Keratinocyte (primary cell): ENCODE measurements at regions not wholly inside any gene's neighbourhood (a gene's known extent, or its start where the extent isn't known, plus 50 kb on each side); places are given as distances from the start of the nearest gene placed in this dataset.

Experiments
- CTCF ChIP-seq, 3 experiments: IDR thresholded peaks in 1 of 3; conservative IDR thresholded peaks in 1 of 3; optimal IDR thresholded peaks in 1 of 3; 2 replicates in 2 of 3; 3 replicates in 1 of 3; pipeline versions ENCODE3 to v1.5.1; 2011; ENCODE audit warnings: low read length in 3 of 3, mild to moderate bottlenecking in 3 of 3, moderate library complexity in 2 of 3, control low read depth in 1 of 3, inconsistent platforms in 1 of 3; ENCODE audit not compliant: insufficient read depth in 2 of 3; ENCODE audit errors: extremely low read depth in 1 of 3
- EZH2 ChIP-seq: IDR thresholded peaks from one replicate; pipeline ENCODE4 v1.6.1; 2012; ENCODE audit warnings: inconsistent platforms, mild to moderate bottlenecking, low read length, moderate library complexity

DNA sequence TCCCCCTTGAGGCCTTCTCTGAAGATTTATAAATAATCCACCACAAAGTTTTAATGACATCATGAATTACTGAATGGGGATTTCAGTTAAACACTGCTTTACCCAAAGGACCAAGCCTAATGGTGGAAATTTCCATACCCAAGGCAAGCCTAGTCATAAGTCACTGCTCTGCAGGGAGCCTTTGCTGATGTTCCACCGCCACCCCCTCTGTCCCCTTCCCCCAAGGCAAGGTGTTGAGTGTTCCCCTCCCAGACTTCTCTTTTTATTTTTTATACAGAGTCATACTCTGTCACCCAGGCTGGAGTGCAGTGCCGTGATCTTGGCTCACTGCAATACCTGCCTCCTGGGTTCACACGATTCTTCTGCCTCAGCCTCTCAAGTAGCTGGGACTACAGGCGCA is 76.4 kb upstream of the FUNDC1 start:
- TF ChIP-seq CTCF (optimal IDR thresholded peaks at IDR 0.05 in 1 of 3, IDR thresholded peaks at IDR 0.05 in 1 of 3, conservative IDR thresholded peaks at IDR 0.05 in 1 of 3; ENCODE audit: extremely low read depth in 1 of 3, insufficient read depth in 2 of 3, low read length in 3 of 3): no peak
- TF ChIP-seq EZH2: no peak
